Mesothelial cell of epicardium (in vitro differentiated cells): ENCODE measurements at regions not wholly inside any gene's neighbourhood (a gene's known extent, or its start where the extent isn't known, plus 50 kb on each side); places are given as distances from the start of the nearest gene placed in this dataset.

Experiments used
- DNase-seq, 2 experiments: peaks; one replicate each; pipeline ENCODE4 v3.0.0; 2021; ENCODE audit warnings: low spot score in 2 of 2; ENCODE audit not compliant: unreplicated experiment in 2 of 2
- H3K27ac Mint-ChIP-seq: 2 replicates; pipeline ENCODE4 v1.8.0; 2021; ENCODE audit warnings: mixed read lengths
- H3K27me3 Mint-ChIP-seq: 2 replicates; pipeline ENCODE4 v1.8.0; 2021; ENCODE audit warnings: low read depth, mixed read lengths
- H3K36me3 Mint-ChIP-seq: 2 replicates; pipeline ENCODE4 v1.8.0; 2021; ENCODE audit warnings: mixed read lengths
- H3K4me1 Mint-ChIP-seq: 2 replicates; pipeline ENCODE4 v1.8.0; 2021; ENCODE audit warnings: mixed read lengths
- H3K4me3 Mint-ChIP-seq: 2 replicates; pipeline ENCODE4 v1.8.0; 2021; ENCODE audit warnings: mild to moderate bottlenecking, moderate library complexity, mixed read lengths
- H3K9me3 Mint-ChIP-seq: 2 replicates; pipeline ENCODE4 v1.8.0; 2021; ENCODE audit warnings: mixed read lengths
- CTCF ChIP-seq: fragments of 200-600 bp; sonication (generic); IDR thresholded peaks from one replicate; pipeline ENCODE4 v1.5.0; 2021; ENCODE audit warnings: antibody characterized with exemption; ENCODE audit not compliant: unreplicated experiment

DNA sequence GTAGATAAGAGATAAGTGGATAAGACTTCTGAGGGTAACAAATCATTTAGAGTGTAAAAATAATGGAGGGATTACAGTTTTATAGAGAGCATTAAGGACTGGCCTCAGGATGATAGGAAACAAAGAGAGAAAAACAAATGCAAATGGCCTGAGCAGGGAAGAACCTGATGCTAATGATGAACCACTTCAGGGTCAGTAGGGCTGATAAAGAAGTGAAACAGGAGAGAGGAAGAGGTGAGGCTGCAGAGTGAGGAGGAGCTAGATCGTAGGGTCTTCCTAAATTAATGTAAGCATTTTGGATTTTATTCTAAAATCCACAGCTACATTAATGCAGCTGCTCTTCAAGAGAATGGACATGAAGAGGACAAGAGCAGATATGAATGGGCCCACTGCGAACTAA lies 698.0 kb upstream of the MEF2C start:
- Mint-ChIP-seq H3K27ac (no peak overlapping the region), H3K4me1 (no peaks in the 10 kb centered on the region), H3K4me3 (no peak overlapping the region), H3K36me3 (no peaks in the 10 kb centered on the region), H3K9me3 (peaks cover 8% of the 10 kb centered on the region), H3K27me3 (no peaks in the 10 kb centered on the region)
- TF ChIP-seq CTCF: no peak
- DNase-seq: no peak

- no peak overlapping the region for H3K27ac Mint-ChIP-seq
- no peaks in the 10 kb centered on the region for H3K9me3 Mint-ChIP-seq
- no peaks in the 10 kb centered on the region for H3K4me1 Mint-ChIP-seq
- no peak overlapping the region for H3K4me3 Mint-ChIP-seq
- H3K27me3 Mint-ChIP-seq: no peaks in the 10 kb centered on the region
- TF ChIP-seq CTCF: no peak
- no peaks in the 10 kb centered on the region for H3K36me3 Mint-ChIP-seq
- DNase-seq: no peak
These were observed 692.3 kb upstream of the MEF2C start for GRCh38 chr5:89575319-89575718.

DNA sequence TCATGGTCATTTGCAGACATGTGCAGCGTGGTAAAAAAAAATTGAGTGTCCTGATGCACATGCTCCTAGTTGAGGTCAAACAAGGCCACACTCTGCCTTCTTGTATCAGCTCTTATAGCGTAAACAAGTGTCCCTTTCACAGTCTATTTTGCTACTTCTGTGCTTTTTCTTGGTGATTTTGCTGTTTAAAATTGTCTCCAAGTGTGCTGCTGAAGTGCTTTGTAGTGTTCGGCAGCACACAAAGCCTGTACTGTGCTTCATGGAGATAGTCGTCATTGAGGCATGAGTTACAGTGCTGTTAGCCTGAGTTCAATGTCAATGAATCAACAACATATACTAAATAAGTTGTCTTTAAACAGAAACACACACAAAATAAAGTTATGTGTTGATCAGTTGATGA lies 690.4 kb upstream of the MEF2C start:
- Mint-ChIP-seq H3K36me3 (no peaks in the 10 kb centered on the region), H3K27me3 (no peaks in the 10 kb centered on the region), H3K4me3 (no peak overlapping the region), H3K4me1 (no peaks in the 10 kb centered on the region), H3K9me3 (no peaks in the 10 kb centered on the region), H3K27ac (no peak overlapping the region)
- no peak for DNase-seq
- TF ChIP-seq CTCF: no peak

DNA sequence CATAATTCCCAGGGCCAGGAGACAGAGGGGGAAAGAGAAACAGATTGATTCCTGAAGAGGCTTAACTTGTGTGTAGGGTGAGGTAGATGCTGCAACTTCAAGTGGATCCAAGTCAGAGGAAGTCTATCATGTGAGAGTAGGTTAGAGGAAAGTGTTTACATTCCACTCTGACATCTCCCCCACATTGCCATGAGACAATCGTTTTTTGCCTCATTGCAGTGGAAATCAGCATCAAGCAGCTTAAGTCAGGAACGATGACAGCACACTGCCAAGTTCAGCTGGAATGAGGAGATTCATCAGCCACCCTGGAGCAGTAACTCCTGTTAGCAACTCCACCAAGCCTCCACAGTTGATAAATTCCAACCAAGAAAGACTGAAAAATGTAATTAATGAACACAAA lies 689.7 kb upstream of the MEF2C start:
- no peaks in the 10 kb centered on the region for H3K36me3 Mint-ChIP-seq
- H3K9me3 Mint-ChIP-seq: no peaks in the 10 kb centered on the region

DNA sequence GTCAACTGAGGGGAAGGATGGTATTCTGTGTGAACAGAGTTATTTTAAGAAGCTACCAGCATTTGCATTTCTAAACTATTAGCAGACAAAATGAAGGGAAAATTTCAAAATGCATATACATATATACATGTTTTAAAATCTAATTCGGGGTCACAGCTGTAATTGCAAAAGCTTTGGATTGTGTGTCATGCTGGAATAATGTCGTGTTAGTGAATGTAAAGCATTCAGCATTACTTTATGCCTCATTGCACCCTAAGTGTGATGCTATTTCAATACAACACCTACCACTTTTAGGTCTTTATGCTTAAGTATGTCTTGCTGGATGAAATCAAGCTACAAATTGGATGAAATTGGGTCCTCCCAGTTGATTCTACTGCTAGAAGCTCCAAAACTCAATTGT lies 687.6 kb upstream of the MEF2C start:
- Mint-ChIP-seq H3K27ac (no peak overlapping the region), H3K4me1 (no peaks in the 10 kb centered on the region), H3K36me3 (no peaks in the 10 kb centered on the region), H3K27me3 (no peaks in the 10 kb centered on the region), H3K9me3 (no peaks in the 10 kb centered on the region), H3K4me3 (no peak overlapping the region)
- DNase-seq: no peak
- no peak for TF ChIP-seq CTCF

More for the DNA sequence above, 689.7 kb upstream of the MEF2C start:
- TF ChIP-seq CTCF: no peak
- Mint-ChIP-seq H3K27me3 (no peaks in the 10 kb centered on the region), H3K4me1 (no peaks in the 10 kb centered on the region), H3K4me3 (no peak overlapping the region), H3K27ac (no peak overlapping the region)
- no peak for DNase-seq

- H3K36me3 Mint-ChIP-seq: no peaks in the 10 kb centered on the region
- DNase-seq: no peak
- no peak overlapping the region for H3K27ac Mint-ChIP-seq
- H3K9me3 Mint-ChIP-seq: no peaks in the 10 kb centered on the region
- H3K4me1 Mint-ChIP-seq: no peaks in the 10 kb centered on the region
- H3K4me3 Mint-ChIP-seq: no peak overlapping the region
- TF ChIP-seq CTCF: no peak
- H3K27me3 Mint-ChIP-seq: no peaks in the 10 kb centered on the region
These were observed 683.4 kb upstream of the MEF2C start for GRCh38 chr5:89566340-89566739.
